Stimulated activated CD8-positive, alpha-beta memory T cell treated with anti-CD3 and anti-CD28 coated beads, Interleukin-15, amount 100 ng/mL, for 48 hours (primary cell): ENCODE measurements at regions not wholly inside any gene's neighbourhood (a gene's known extent, or its start where the extent isn't known, plus 50 kb on each side); places are given as distances from the start of the nearest gene placed in this dataset.

Source experiments
- DNase-seq, 2 donors: peaks; one replicate each; pipeline ENCODE4 v3.0.0-alpha.2; 2020; ENCODE audit warnings: low read depth in 2 of 2

DNA sequence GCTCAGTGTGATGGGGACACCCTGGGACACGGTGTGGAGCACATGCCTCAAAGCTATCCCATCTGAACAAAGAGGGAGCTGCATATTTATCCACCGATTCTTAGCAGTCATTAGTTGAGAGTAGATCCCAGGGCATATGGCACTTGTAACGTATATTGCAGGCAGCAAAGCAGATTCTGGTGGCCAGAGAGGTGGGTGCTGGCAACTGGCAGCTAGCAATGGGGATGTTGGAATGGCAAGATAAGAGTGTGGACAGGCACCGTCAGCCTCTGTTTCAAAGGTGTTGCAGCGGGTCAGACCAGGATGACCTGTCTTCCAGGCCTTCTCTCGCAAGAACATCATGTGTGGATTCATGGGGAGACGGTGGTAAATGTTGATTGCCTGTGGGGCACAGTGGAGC lies 54.0 kb upstream of the ADRA1D start:
- no peak for DNase-seq

DNA sequence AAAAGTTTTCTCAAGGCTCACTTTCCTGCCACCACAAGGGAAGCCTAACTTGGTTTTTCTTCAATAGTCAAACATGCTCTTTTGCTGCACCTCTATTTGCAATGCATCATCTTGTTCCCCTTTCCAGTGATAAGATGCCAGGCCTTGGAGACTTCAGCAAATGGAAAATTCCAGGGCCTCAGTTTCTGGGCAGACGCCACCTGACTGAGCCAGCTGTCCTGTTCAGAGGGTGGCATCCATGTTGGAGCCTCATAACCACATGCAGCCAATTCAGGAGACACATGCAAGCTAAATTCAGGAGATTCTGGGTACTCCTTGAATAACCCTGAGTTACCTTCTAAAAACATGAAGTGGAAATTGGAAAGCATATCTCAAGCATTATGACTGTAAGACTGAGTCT lies 51.8 kb upstream of the ADRA1D start:
- no peak for DNase-seq

DNA sequence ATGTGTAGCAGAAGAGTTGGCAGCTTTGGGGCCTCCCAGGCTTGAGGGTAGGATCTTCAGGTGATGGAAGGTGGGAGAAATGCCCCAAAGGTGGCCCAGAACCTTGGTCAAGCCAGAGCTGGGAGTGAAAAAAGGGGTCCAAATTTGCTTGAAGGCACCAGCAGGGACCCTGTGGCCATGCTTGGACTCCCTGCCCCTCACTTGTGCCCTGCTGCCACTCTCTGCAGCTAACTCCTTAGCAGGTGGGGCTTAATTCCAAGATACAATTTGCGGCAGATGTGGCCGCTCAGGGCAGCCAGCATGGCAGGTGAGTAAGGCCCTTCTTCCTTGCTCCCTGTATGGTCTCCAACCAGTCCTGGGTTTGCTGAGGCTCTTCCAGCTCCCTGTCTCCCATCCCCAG lies 51.3 kb upstream of the ADRA1D start:
- DNase-seq, result no peak

DNA sequence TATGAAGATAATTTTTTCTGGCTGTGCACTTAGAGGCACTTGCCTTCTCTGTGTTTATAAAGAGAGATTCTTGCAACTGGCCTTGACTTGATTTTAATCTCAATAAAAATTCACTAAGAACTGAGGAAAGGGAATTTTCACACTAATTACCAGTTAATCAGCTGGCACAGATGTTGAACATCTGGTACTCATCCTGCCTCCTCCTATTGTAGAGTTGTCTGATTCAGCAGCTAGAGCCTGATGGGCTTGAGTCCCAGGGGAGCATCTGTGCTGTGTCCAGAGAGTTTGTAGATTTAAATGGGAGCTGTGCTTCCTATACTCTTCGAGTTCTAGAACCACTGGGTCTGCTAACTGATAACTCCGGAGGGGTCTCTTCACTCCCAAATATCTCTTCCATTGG lies 50.7 kb upstream of the ADRA1D start:
- DNase-seq, result no peak

DNA sequence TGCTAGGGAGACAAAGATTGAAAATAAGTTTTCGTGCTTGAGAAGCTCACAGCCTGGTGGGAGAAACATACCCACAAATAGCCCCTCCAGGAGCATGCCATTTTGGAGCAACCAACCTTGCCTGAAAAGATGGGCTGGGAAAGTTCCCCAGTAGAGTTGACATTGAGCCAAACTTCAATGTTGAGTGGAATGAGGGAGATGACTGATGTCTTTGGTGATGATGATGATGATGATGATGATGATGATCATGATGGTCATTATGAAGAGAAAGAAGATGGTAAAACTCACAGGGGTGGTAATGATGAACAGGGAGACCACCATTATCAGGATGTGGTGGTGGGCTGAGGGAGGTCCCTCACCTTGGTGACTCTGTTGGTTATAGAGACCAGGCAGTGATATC lies 50.1 kb upstream of the ADRA1D start:
- no peak for DNase-seq
